Activated CD8-positive, alpha-beta memory T cell treated with anti-CD3 and anti-CD28 coated beads, Interleukin-2, amount 50 U/mL, for 4 hours (primary cell): ENCODE measurements at regions not wholly inside any gene's neighbourhood (a gene's known extent, or its start where the extent isn't known, plus 50 kb on each side); places are given as distances from the start of the nearest gene placed in this dataset.
A peak's percentile ranks its signal among the peaks of the same experiment; 100 is the strongest.

ENCODE experiments used
- DNase-seq: peaks from one replicate; pipeline ENCODE4 v3.0.0-alpha.2; 2020

DNA sequence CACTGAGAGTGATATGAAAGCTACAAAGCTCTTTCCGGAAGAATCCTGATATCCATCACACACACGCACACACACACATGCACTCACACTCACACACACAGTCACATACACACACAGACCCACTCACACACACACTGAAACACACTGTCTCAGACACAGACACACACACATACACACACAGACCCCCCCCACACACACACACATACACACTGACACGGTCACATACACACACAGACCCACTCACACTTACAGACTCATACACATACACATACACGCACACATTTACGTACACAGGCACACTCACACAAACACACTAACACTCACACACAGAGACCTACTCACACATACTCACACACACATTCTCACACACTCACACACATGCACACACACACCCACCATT, 58.6 kb downstream of the LIG4 start:
- no peak for DNase-seq

DNA sequence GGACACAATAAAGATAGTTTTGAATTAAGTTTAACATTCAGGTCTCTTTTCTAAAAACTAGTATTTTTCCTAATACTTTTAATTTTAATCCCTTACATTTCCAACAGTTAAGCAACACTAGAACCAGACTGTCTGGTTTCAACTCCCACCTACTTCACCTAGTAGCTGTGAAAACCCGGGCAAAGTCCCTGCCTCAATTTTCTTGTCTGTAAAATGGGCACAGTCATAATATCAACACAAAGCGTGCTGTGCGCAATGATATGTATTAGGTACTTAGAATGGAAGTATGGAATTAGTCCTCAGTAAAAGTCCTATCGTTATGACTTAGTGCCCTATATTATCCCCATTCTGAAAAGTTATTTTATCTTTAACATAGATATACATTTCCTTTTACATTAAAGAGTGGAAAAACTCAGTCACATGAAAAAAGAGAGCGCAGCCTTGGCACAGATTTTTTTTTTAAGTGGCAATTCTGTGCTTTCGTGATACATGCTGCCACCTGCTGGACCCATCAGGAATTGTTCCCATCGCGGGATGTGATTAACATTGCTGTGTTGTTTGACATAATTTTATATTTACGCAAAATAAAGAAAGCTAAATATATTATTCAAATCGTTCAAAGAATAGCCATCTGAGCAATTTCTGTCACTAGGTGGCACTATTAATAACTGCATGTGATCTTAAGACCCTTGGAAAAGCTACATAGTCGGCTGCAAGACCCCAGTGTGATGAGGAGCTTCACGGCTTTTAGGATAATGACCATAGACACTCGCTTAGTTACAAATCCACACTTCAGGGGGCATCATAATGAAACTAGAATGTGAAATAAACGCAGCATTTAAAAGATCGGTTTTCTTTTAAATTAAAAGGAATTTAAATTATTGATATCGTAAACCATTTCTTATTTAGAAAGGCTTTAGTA, 59.9 kb downstream of the LIG4 start:
- DNase-seq: peak; percentile 59

DNA sequence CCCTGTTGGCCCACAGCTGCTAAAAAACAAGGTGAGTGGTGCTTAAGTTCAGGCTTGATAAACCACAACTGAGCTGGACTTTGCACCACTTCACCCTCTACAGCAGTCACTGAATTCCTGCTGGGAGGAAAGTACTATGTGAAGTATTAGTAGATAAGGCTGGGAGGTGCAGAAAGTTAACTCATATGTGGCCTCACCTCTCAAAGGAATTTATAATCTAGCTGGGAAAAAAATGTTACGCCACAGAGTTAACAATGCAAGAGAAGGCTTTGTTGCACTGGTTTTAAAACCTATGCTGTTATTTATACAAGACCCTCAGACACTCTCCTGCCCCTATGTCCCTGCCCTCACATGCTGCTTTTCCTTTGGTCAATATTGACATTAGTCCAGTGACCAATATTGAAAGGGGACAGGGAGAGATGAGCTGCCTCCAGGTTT, 60.9 kb downstream of the LIG4 start:
- DNase-seq: no peak

GRCh38 chr13:108146642-108147041, 68.7 kb downstream of the LIG4 start:
- no peak for DNase-seq

DNA sequence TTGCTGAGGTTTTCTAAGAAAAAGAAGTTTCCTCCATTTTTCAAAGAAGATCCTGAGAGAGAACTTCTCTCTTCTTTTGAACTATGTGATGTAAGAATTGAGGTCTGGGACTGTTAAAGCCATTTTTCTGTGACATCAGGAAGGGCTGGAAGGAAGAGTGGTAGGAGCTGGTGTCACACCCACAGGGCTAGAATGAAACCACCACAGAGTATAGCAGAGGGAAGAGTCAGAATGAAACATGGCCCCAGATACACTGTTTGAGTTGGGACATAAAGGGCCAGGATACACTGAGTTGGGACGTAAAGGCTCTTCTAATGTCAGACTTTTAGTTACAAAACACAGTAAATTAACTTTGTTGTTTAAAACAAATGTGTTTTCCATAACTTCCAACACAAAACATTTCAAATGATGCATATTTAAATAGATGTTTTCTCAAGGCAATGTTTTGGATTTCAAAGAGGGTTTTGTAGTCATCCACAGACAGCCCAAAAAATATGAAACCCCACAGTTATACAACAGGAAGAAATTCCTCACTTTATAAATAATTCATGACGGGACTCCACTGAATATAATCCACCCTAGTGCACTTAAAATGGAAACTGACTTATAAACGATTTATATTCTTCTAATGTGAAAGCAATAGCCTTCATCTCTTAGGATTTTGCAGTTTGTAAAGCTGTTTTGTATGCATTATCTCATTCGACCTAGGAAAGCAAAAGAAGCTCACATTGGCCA, 72.5 kb downstream of the LIG4 start:
- DNase-seq: no peak

GRCh38 chr13:108137176-108137575, 78.2 kb downstream of the LIG4 start:
- DNase-seq: no peak

DNA sequence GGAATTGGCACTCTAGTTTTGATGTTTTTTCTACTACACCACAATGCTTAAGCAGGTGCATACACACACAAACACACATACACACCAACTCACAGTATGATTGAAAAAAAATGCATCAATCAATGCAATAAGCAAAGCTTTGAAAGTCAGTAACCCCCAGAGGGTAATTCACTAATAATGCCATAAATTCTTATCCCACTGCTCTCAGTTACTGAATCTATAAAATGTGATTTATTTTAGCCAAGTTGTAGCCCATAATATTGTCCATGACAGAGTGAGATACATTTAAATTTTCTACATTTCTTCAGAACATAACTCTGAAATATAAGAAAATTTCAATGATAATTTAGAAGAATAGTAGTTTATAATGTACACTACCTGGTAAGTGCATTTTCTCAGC, 87.9 kb downstream of the LIG4 start:
- no peak for DNase-seq

- DNase-seq: no peak
These were observed 89.3 kb downstream of the LIG4 start for GRCh38 chr13:108126056-108126455.

GRCh38 chr13:108121406-108121805, 93.9 kb downstream of the LIG4 start:
- no peak for DNase-seq

DNA sequence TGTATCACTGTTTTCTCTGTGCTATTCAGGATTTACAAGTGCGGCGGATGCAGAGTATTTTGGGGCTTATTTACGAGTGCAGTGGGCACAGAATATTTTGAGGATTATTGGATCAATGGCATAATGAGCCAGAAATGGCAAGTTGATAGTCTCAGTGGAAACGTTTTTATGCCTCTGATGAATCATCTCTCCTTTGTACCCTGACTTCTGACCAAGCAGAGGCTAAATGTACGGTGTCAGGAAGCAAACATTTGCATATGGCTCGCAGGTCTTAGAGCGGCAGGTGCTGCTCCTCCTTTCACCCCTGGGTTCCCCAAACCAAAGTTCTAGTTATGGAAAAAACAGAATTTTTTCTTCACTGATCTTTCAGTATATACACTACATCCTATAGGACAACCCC, 94.5 kb downstream of the LIG4 start:
- no peak for DNase-seq

DNA sequence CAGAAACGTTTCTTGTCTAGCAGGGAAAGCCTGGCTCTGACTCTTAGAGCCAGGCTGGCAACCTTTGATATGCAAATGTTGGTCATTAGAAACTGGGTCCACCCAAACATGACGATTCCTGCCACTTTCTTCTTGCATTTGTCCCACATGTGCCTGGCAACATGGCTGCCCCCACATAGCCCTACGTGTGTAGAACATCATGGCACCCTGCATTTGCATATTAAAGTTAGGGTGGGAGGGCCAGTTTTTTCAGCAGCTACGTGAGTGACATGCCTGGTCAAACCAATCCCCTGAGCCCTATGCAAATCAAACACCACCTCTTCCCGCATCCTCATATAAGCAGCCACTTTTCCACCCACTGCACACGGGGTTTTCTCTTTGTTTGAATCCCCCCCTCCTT, 95.0 kb downstream of the LIG4 start:
- DNase-seq: no peak

- no peak for DNase-seq
These were observed 99.6 kb downstream of the LIG4 start for GRCh38 chr13:108115738-108116137.

- DNase-seq: no peak
These were observed 101.9 kb downstream of the LIG4 start for GRCh38 chr13:108113407-108113806.

DNA sequence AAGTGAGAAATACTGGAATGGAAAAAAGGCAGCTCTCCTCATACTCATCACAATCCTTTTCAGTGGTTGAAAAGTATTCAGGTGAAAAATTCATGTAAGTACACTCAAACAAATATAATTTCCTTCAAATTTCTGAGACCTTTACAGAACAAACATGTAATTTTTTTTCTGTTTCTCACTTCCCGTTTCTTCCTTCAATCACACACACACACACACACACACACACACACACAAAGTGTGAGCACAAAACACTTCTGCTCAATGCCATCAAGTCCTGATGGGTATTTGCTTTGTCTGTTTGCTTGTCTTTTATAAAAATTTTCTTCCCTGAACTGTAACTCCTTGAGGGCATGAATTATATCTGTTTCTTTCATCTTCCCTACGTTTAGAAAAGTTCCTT, 110.6 kb downstream of the LIG4 start:
- no peak for DNase-seq

DNA sequence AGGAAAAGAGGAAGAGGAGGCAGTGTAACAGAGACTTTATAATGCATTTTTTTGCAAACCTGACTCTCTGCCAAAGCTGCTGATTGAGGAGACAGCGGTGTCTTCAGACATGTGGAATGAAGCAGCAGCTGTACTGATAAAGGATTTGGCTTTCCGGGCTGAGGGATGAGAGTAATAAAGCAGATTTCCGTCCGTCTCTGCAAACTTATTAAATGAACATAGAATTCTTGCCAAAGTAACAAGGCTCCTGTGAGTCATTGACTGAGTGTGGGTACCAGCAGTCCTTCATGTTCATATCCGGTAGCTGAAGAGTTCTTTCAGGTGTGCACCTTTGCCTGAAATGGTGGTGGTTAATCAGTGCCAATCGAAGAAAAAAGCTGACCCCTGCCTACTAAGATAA, 112.6 kb downstream of the LIG4 start:
- no peak for DNase-seq

DNA sequence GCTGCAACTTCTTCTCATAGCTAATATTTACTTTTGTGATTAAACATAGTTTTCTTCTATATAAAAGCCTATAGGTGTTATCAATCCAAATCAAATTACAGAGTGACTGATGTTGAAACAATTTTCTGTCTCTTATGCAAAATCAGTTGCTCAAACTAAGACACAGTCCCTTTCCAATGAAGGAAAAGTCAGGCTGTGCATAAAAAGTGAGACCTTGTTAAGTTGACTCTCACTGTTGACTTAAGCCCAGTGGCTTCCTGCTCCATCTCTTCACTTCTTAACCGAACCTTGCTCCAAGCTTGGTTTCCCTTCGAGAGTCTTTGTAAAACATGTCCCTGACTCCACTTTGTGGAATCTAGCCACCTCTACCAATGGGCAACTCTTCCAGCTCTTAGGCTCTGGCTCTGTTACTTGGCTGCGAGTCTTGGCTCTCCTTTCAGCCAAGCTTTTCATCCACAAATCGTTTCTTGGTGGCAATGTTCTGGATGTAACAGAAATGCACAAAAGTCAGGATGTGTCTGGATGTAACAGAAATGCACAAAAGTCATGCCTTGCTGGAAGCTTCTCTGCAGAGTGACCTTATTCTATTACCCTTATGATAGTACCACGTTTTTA, 118.9 kb downstream of the LIG4 start:
- DNase-seq: no peak

DNA sequence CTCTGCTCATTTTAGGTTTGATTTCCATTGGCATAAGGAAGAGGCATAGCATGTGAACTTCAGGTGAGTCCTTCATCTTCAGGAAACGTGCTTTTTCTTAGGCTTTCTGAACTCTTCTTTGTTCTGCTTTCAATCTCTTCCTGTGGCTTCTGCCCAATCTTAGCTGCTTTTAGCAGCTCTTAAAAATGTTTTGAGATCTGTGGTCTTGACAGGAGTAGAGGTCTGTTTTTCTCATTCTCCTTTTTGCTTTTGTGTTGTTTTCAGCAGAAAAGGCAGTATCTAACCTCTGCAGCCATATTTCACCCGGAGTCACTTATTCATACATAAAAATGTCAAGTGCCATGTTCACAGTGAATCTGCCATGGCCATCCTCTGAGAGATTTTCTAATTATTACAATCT, 120.3 kb downstream of the LIG4 start:
- no peak for DNase-seq

DNA sequence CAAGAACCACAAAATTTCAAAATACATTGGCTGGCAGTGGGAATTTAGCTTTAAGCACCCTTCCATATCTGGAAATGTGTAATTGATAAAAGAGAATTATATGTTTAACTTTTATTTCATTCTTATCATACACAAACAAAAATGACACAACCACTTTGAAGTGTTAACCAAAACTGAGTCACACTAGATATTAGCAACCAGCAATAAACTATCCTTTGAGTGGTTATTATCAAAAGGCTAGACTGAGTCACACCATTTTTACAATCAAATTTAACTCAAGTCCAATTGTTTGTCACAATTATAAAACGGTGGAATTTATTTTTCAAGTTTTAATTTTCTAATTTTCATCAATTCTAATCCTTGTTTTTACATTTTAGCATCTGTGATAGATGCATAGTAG, 121.7 kb downstream of the LIG4 start:
- DNase-seq: no peak

- DNase-seq: no peak
These were observed 127.5 kb downstream of the LIG4 start for GRCh38 chr13:108087810-108088209.

DNA sequence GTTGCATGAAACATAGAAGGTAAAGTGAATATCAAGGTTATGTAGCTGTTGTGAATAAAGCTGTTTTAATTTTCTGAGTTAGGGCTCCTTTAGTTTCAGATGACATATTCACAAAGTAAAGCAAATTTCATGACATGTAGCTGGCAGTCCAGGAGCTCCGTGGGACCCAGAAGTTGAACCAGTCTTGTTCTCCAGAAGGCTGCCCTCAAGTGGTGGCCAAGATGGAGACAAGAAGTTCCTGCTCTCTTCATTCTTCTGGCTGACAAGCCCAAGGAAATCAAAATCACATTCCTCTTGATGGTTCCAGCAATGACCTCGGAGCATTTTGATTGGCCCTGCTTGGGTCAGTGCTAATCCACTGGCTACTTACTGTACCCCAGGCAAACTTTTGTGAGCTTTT, 128.7 kb downstream of the LIG4 start:
- no peak for DNase-seq

DNA sequence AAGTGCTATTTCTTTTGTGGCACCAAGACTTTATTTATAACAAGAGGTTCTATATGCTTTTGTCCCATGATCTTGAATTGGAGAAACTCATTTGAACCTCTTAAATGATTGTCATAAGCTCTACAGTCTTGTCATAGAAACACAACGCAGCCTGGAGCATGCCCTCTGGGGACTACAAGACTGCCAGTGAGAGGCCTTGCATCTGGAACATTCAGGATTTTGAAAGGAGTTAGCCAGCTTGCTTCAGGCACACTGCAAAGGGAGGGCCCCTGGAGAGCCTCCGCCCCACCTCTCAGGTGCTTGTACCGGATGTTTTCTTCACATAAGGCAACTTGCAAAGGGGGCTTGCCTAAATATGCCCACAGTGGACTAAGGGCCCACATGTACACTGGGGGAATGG, 130.5 kb downstream of the LIG4 start:
- no peak for DNase-seq

DNA sequence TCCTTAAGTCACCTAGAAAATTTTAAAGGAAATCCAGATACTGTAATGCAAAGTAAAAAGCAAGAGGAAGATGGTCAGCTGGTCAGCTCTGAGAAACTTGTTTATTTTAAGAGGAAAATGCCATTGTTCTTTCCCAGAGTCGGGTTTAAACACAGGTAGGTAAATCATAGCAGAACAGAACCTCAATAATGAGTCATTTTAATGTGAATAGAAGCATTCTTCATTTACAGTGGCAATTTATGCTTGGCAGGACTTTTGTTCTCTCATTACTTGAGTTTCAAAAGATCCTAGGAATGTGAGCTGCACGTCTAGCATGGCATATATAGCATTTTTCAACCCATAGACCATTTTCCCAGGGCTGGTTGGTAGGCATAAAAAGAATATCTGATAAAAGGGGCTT, 132.3 kb downstream of the LIG4 start:
- no peak for DNase-seq

- DNase-seq: no peak
These were observed 132.9 kb downstream of the LIG4 start for GRCh38 chr13:108082481-108082880.

- no peak for DNase-seq
These were observed 138.1 kb downstream of the LIG4 start for GRCh38 chr13:108077284-108077683.
